Activated naive CD8-positive, alpha-beta T cell treated with anti-CD3 and anti-CD28 coated beads, Interleukin-2, amount 10 ng/mL, durations not matched to agents 7 days and 5 days (primary cell): ENCODE measurements at regions not wholly inside any gene's neighbourhood (a gene's known extent, or its start where the extent isn't known, plus 50 kb on each side); places are given as distances from the start of the nearest gene placed in this dataset.

Experiments used
- ATAC-seq: fragments of 150-1000 bp; cut with Tn5 transposase; one replicate; pipeline ENCODE4 v1.10.0; 2021; ENCODE audit warnings: low read depth, moderate library complexity
- POLR2A ChIA-PET: fragments of 350-600 bp; sonication (Branson Sonifier 250); formaldehyde crosslinking; loops from one replicate; lab custom pipeline; 2021; ENCODE audit warnings: antibody characterized with exemption; lab: Charles Lee
- DNase-seq: peaks from one replicate; pipeline ENCODE4 v3.0.0; 2021
- H3K27ac Mint-ChIP-seq: one replicate; pipeline ENCODE4 v1.8.0; 2022; ENCODE audit warnings: mild to moderate bottlenecking, mixed read lengths
- H3K27me3 Mint-ChIP-seq: one replicate; pipeline ENCODE4 v1.8.0; 2022; ENCODE audit warnings: mild to moderate bottlenecking, moderate library complexity, mixed read lengths
- H3K36me3 Mint-ChIP-seq: one replicate; pipeline ENCODE4 v1.8.0; 2021; ENCODE audit warnings: mild to moderate bottlenecking, mixed read lengths
- H3K4me1 Mint-ChIP-seq: one replicate; pipeline ENCODE4 v1.8.0; 2021; ENCODE audit warnings: mixed read lengths
- H3K4me3 Mint-ChIP-seq: one replicate; pipeline ENCODE4 v1.8.0; 2022; ENCODE audit warnings: mild to moderate bottlenecking, moderate library complexity, mixed read lengths
- H3K9me3 Mint-ChIP-seq: one replicate; pipeline ENCODE4 v1.8.0; 2021; ENCODE audit warnings: mixed read lengths

GRCh38 chr22:48453751-48454485 is 1373.8 kb downstream of the BRD1 start:
- no peak for ATAC-seq
- DNase-seq: no peak
- POLR2A ChIA-PET: no interaction called here
- no peak overlapping the region for H3K4me3 Mint-ChIP-seq
- no peaks in the 10 kb centered on the region for H3K27me3 Mint-ChIP-seq
- H3K4me1 Mint-ChIP-seq: no peaks in the 10 kb centered on the region
- no peaks in the 10 kb centered on the region for H3K9me3 Mint-ChIP-seq
- H3K27ac Mint-ChIP-seq: no peak overlapping the region
- H3K36me3 Mint-ChIP-seq: no peaks in the 10 kb centered on the region

GRCh38 chr22:48453171-48453570 is 1374.5 kb downstream of the BRD1 start:
- no peaks in the 10 kb centered on the region for H3K27me3 Mint-ChIP-seq
- H3K27ac Mint-ChIP-seq: no peak overlapping the region
- no peaks in the 10 kb centered on the region for H3K4me1 Mint-ChIP-seq
- ATAC-seq: no peak
- H3K4me3 Mint-ChIP-seq: no peak overlapping the region
- no peaks in the 10 kb centered on the region for H3K36me3 Mint-ChIP-seq
- no peak for DNase-seq
- POLR2A ChIA-PET: no interaction called here
- H3K9me3 Mint-ChIP-seq: no peaks in the 10 kb centered on the region

GRCh38 chr22:48452766-48453165 is 1374.9 kb downstream of the BRD1 start:
- DNase-seq (no peak), ATAC-seq (no peak)

GRCh38 chr22:48451891-48452290 is 1375.8 kb downstream of the BRD1 start:
- H3K4me3 Mint-ChIP-seq: no peak overlapping the region
- H3K36me3 Mint-ChIP-seq: no peaks in the 10 kb centered on the region
- H3K4me1 Mint-ChIP-seq: no peaks in the 10 kb centered on the region
- DNase-seq (no peak), ATAC-seq (no peak)
- H3K27me3 Mint-ChIP-seq: no peaks in the 10 kb centered on the region
- POLR2A ChIA-PET: no interaction called here
- no peak overlapping the region for H3K27ac Mint-ChIP-seq
- no peaks in the 10 kb centered on the region for H3K9me3 Mint-ChIP-seq

More at GRCh38 chr22:48452766-48453165, 1374.9 kb downstream of the BRD1 start:
- Mint-ChIP-seq H3K27me3 (no peaks in the 10 kb centered on the region), H3K27ac (no peak overlapping the region), H3K9me3 (no peaks in the 10 kb centered on the region), H3K36me3 (no peaks in the 10 kb centered on the region), H3K4me3 (no peak overlapping the region), H3K4me1 (no peaks in the 10 kb centered on the region)
- POLR2A ChIA-PET: no interaction called here

- no peak overlapping the region for H3K27ac Mint-ChIP-seq
- no peak overlapping the region for H3K4me3 Mint-ChIP-seq
- H3K36me3 Mint-ChIP-seq: no peaks in the 10 kb centered on the region
- H3K27me3 Mint-ChIP-seq: no peaks in the 10 kb centered on the region
- no peak for ATAC-seq
- no peaks in the 10 kb centered on the region for H3K4me1 Mint-ChIP-seq
- no peaks in the 10 kb centered on the region for H3K9me3 Mint-ChIP-seq
- POLR2A ChIA-PET: no interaction called here
- no peak for DNase-seq
These were observed 1377.4 kb downstream of the BRD1 start for GRCh38 chr22:48450188-48450825.

- H3K4me3 Mint-ChIP-seq: no peak overlapping the region
- no peaks in the 10 kb centered on the region for H3K36me3 Mint-ChIP-seq
- no peak overlapping the region for H3K27ac Mint-ChIP-seq
- no peaks in the 10 kb centered on the region for H3K27me3 Mint-ChIP-seq
- POLR2A ChIA-PET: no interaction called here
- no peaks in the 10 kb centered on the region for H3K4me1 Mint-ChIP-seq
- H3K9me3 Mint-ChIP-seq: no peaks in the 10 kb centered on the region
- no peak for ATAC-seq
- DNase-seq: no peak
These were observed 1378.0 kb downstream of the BRD1 start for GRCh38 chr22:48449466-48450187.

GRCh38 chr22:48448821-48449220 is 1378.9 kb downstream of the BRD1 start:
- no peaks in the 10 kb centered on the region for H3K9me3 Mint-ChIP-seq
- ATAC-seq: no peak
- H3K27me3 Mint-ChIP-seq: no peaks in the 10 kb centered on the region
- H3K27ac Mint-ChIP-seq: no peak overlapping the region
- POLR2A ChIA-PET: no interaction called here
- H3K4me3 Mint-ChIP-seq: no peak overlapping the region
- no peaks in the 10 kb centered on the region for H3K4me1 Mint-ChIP-seq
- DNase-seq: no peak
- H3K36me3 Mint-ChIP-seq: no peaks in the 10 kb centered on the region

GRCh38 chr22:48445113-48445827 is 1382.4 kb downstream of the BRD1 start:
- no peak overlapping the region for H3K27ac Mint-ChIP-seq
- no peaks in the 10 kb centered on the region for H3K4me1 Mint-ChIP-seq
- no peak overlapping the region for H3K4me3 Mint-ChIP-seq
- H3K36me3 Mint-ChIP-seq: no peaks in the 10 kb centered on the region
- ATAC-seq (no peak), DNase-seq (no peak)
- H3K27me3 Mint-ChIP-seq: no peaks in the 10 kb centered on the region
- no peaks in the 10 kb centered on the region for H3K9me3 Mint-ChIP-seq
- POLR2A ChIA-PET: no interaction called here

GRCh38 chr22:48444320-48445112 is 1383.2 kb downstream of the BRD1 start:
- no peak overlapping the region for H3K4me3 Mint-ChIP-seq
- H3K36me3 Mint-ChIP-seq: no peaks in the 10 kb centered on the region
- DNase-seq: no peak
- no peak for ATAC-seq
- no peaks in the 10 kb centered on the region for H3K9me3 Mint-ChIP-seq
- POLR2A ChIA-PET: no interaction called here
- H3K4me1 Mint-ChIP-seq: no peaks in the 10 kb centered on the region
- no peak overlapping the region for H3K27ac Mint-ChIP-seq
- H3K27me3 Mint-ChIP-seq: no peaks in the 10 kb centered on the region

GRCh38 chr22:48443680-48444079 is 1384.0 kb downstream of the BRD1 start:
- H3K27me3 Mint-ChIP-seq: no peaks in the 10 kb centered on the region
- H3K27ac Mint-ChIP-seq: no peak overlapping the region
- DNase-seq (no peak), ATAC-seq (no peak)
- POLR2A ChIA-PET: no interaction called here
- H3K4me3 Mint-ChIP-seq: no peak overlapping the region
- no peaks in the 10 kb centered on the region for H3K36me3 Mint-ChIP-seq
- H3K9me3 Mint-ChIP-seq: no peaks in the 10 kb centered on the region
- H3K4me1 Mint-ChIP-seq: no peaks in the 10 kb centered on the region

- POLR2A ChIA-PET: no interaction called here
- H3K36me3 Mint-ChIP-seq: no peaks in the 10 kb centered on the region
- no peak for ATAC-seq
These were observed 1385.0 kb downstream of the BRD1 start for GRCh38 chr22:48442663-48443062.

GRCh38 chr22:48441553-48441850 is 1386.2 kb downstream of the BRD1 start:
- no peak overlapping the region for H3K4me3 Mint-ChIP-seq
- H3K9me3 Mint-ChIP-seq: no peaks in the 10 kb centered on the region
- no peak overlapping the region for H3K27ac Mint-ChIP-seq
- DNase-seq (no peak), ATAC-seq (no peak)
- no peaks in the 10 kb centered on the region for H3K36me3 Mint-ChIP-seq
- H3K4me1 Mint-ChIP-seq: no peaks in the 10 kb centered on the region
- POLR2A ChIA-PET: no interaction called here
- H3K27me3 Mint-ChIP-seq: no peaks in the 10 kb centered on the region

More at GRCh38 chr22:48442663-48443062, 1385.0 kb downstream of the BRD1 start:
- Mint-ChIP-seq H3K4me1 (no peaks in the 10 kb centered on the region), H3K27ac (no peak overlapping the region), H3K4me3 (no peak overlapping the region), H3K27me3 (no peaks in the 10 kb centered on the region), H3K9me3 (no peaks in the 10 kb centered on the region)
- DNase-seq: no peak
